Neural crest cell (in vitro differentiated cells): ENCODE measurements at regions not wholly inside any gene's neighbourhood (a gene's known extent, or its start where the extent isn't known, plus 50 kb on each side); places are given as distances from the start of the nearest gene placed in this dataset.
"Not testable (repeated sequence)": the region's sequence is repeated elsewhere in the genome, so short reads cannot be mapped to it uniquely, and the experiment has no call there.

Experiments
- DNase-seq: peaks from one replicate; pipeline ENCODE4 v3.0.0; 2021; ENCODE audit warnings: low read depth, mixed read lengths, low spot score
- H3K27ac Mint-ChIP-seq: one replicate; pipeline ENCODE4 v1.8.0; 2021; ENCODE audit warnings: mild to moderate bottlenecking, mixed read lengths; ENCODE audit not compliant: unreplicated experiment
- H3K27me3 Mint-ChIP-seq: 2 replicates; pipeline ENCODE4 v1.8.0; 2021; ENCODE audit warnings: low read depth, mild to moderate bottlenecking, mixed read lengths
- H3K36me3 Mint-ChIP-seq: 2 replicates; pipeline ENCODE4 v1.8.0; 2021; ENCODE audit warnings: low read depth, mild to moderate bottlenecking, mixed read lengths
- H3K4me1 Mint-ChIP-seq: 2 replicates; pipeline ENCODE4 v1.8.0; 2021; ENCODE audit warnings: mixed read lengths
- H3K4me3 Mint-ChIP-seq: one replicate; pipeline ENCODE4 v1.8.0; 2021; ENCODE audit warnings: mild to moderate bottlenecking, mixed read lengths
- H3K9me3 Mint-ChIP-seq: 2 replicates; pipeline ENCODE4 v1.8.0; 2021; ENCODE audit warnings: mixed read lengths
- TF ChIP-seq, protein P1 (sequence below): fragments of 200-600 bp; sonication (generic); conservative IDR thresholded peaks from 2 replicates; pipeline ENCODE4 v1.5.0; 2021; ENCODE audit warnings: antibody characterized with exemption, mild to moderate bottlenecking

DNA sequence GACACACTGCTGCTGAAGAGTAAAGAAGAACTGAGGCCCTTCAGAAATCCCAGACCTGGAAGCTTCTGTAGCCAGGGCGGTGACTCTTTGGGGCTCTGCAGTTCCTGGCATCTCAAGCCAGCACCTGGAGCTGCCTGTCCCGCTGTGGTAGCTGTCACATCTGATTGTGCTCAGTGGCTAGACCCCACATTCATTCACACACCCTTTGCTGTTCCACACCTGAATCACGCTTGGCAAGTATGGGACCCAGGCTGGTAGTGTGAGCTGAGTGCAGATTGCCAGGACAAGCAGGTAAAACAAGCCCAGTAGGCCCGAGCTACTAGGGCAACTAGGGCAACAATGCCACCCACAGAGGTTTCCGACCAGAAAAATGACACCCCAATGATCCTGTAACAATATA is 218.2 kb downstream of the VGLL3 start:
- TF ChIP-seq, protein P1, sequence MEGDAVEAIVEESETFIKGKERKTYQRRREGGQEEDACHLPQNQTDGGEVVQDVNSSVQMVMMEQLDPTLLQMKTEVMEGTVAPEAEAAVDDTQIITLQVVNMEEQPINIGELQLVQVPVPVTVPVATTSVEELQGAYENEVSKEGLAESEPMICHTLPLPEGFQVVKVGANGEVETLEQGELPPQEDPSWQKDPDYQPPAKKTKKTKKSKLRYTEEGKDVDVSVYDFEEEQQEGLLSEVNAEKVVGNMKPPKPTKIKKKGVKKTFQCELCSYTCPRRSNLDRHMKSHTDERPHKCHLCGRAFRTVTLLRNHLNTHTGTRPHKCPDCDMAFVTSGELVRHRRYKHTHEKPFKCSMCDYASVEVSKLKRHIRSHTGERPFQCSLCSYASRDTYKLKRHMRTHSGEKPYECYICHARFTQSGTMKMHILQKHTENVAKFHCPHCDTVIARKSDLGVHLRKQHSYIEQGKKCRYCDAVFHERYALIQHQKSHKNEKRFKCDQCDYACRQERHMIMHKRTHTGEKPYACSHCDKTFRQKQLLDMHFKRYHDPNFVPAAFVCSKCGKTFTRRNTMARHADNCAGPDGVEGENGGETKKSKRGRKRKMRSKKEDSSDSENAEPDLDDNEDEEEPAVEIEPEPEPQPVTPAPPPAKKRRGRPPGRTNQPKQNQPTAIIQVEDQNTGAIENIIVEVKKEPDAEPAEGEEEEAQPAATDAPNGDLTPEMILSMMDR: no peak

DNA sequence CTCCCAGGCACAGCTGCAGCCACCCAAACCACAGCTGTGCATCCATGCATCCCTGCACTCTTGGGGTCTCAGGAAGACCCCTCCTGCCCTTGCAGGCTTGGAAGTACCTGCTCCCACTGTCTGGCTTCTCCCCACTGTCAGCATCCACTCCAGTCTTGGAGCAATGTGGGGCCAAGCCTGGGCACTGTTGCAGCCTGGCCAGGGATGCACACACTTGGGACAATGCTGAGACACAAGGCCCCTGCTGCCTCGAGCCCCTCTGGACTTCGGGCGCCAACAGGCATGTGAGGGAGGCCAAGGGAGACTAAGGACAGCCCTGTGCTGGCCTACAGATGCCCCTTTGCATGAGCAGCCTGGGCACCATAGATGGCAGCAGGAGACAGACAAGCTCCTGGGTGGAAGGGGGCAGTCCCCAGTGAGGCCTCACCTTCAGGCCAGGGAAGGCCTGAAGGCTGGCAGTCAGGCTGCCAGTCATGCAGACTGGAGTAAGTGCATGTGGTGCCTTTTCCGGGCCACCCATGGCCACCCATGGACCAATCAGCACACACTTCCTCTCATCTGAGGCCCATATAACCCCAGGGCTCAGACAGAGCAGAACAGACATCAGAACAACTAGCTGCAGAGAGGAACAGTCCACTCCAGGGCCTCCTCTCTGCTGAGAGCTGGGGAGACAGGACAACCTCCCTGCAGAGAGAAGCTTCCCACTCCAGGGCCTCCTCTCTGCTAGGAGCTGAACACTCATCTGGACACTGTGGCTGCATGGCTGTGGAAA is 219.0 kb downstream of the VGLL3 start:
- Mint-ChIP-seq H3K36me3 (no peaks in the 10 kb centered on the region), H3K27ac (no peak overlapping the region), H3K4me1 (no peaks in the 10 kb centered on the region), H3K9me3 (no peaks in the 10 kb centered on the region), H3K27me3 (no peaks in the 10 kb centered on the region), H3K4me3 (no peak overlapping the region)
- no peak for DNase-seq
- TF ChIP-seq, protein P1: no peak

More for the DNA sequence above, 218.2 kb downstream of the VGLL3 start:
- Mint-ChIP-seq H3K27me3 (no peaks in the 10 kb centered on the region), H3K27ac (no peak overlapping the region), H3K4me1 (no peaks in the 10 kb centered on the region), H3K4me3 (no peak overlapping the region), H3K36me3 (no peaks in the 10 kb centered on the region), H3K9me3 (no peaks in the 10 kb centered on the region)
- no peak for DNase-seq

DNA sequence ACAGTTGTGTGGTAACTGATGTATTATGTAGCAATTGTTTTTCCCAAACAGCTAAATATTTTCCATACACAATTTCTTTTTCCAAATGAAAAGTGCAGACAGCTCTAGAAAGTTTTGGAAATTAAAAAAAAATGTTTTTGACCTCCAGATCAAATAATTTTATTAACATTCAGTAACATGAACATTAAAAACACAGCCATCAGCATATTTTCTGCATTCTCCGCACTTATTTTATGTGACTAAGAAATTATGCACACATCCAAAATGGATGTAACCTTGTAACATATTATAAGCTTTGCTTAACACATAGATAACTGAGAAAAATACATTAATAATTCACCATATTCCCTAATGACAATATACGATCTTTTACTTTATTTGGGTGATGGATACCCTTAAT is 224.6 kb downstream of the VGLL3 start:
- TF ChIP-seq, protein P1: no peak
- Mint-ChIP-seq H3K4me1 (no peaks in the 10 kb centered on the region), H3K36me3 (no peaks in the 10 kb centered on the region), H3K27me3 (no peaks in the 10 kb centered on the region), H3K4me3 (no peak overlapping the region), H3K27ac (no peak overlapping the region), H3K9me3 (no peaks in the 10 kb centered on the region)
- no peak for DNase-seq

DNA sequence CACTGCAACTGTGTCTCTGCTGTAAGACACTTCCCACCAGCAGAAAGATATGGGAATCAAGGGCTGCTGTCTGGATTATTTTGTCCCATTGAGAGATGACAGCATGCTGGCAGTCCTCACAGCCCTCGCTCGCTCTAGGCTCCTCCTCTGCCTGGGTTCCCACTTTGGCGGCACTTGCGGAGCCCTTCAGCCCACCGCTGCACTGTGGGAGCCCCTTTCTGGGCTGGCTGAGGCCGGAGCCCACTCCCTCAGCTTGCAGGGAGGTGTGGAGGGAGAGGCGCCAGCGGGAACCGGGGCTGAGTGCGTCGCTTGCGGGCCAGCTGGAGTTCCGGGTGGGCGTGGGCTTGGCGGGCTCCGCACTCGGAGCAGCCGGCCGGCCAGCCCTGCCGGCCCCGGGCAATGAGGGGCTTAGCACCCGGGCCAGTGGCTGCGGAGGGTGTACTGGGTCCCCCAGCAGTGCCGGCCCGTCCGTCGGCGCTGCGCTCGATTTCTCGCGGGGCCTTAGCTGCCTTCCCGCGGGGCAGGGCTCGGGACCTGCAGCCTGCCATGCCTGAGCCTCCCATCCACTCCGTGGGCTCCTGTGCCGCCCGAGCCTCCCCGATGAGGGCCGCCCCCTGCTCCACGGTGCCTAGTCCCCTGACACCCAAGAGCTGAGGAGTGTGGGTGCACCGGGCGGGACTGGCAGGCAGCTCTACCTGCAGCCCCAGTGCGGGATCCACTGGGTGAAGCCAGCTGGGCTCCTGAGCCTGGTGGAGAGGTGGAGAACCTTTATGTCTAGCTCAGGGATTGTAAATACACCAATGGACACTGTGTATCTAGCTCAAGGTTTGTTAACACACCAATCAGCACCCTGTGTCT is 233.4 kb downstream of the VGLL3 start:
- not testable (repeated sequence) for H3K27ac Mint-ChIP-seq, H3K36me3 Mint-ChIP-seq, H3K4me1 Mint-ChIP-seq, H3K4me3 Mint-ChIP-seq, H3K27me3 Mint-ChIP-seq, H3K9me3 Mint-ChIP-seq, DNase-seq

DNA sequence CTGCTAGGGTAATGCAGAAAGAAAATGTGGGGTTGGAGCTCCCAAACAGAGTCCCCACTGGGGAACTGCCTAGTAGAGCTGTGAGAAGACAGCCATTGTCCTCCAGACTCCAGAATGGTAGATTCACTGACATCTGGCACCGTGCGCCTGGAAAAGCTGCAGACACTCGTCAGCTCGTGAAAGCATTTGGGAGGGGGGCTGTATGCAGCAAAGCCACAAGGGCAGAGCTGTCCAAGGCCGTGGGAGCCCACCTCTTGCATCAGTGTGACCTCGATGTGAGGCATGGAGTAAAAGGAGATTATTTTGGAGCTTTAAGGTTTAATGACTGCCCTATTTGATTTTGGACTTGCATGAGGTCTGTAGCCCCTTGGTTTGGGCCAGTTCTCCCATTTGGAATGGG is 242.9 kb downstream of the VGLL3 start:
- H3K27me3 Mint-ChIP-seq: no peaks in the 10 kb centered on the region
- no peak overlapping the region for H3K4me3 Mint-ChIP-seq
- H3K9me3 Mint-ChIP-seq: peaks cover 11% of the 10 kb centered on the region
- no peak for DNase-seq
- H3K27ac Mint-ChIP-seq: no peak overlapping the region
- TF ChIP-seq, protein P1: no peak
- no peaks in the 10 kb centered on the region for H3K4me1 Mint-ChIP-seq
- H3K36me3 Mint-ChIP-seq: no peaks in the 10 kb centered on the region

DNA sequence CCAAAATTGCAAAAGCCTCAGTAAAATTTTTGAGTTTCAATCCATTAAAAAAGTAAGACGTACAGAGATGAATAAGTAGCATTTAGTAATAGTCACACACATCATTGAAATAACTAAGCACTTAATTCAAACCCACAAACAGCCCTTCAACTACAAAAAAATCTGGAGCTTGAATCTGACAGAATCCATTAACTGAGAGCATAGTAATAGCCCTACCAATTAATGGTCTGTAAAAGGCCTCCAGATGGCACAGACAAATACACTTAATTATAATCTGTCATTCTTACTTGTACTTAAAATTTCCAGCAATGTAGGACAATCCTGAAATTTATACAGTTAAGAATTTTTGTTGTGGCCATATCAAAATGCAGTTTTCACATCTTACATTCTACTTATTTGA is 246.9 kb downstream of the VGLL3 start:
- H3K9me3 Mint-ChIP-seq: peaks cover 7% of the 10 kb centered on the region
- no peak overlapping the region for H3K27ac Mint-ChIP-seq
- TF ChIP-seq, protein P1: no peak
- no peaks in the 10 kb centered on the region for H3K27me3 Mint-ChIP-seq
- no peaks in the 10 kb centered on the region for H3K4me1 Mint-ChIP-seq
- H3K36me3 Mint-ChIP-seq: no peaks in the 10 kb centered on the region
- H3K4me3 Mint-ChIP-seq: no peak overlapping the region
- DNase-seq: no peak
